Endodermal cell (in vitro differentiated cells): ENCODE measurements at regions not wholly inside any gene's neighbourhood (a gene's known extent, or its start where the extent isn't known, plus 50 kb on each side); places are given as distances from the start of the nearest gene placed in this dataset.

ENCODE experiments used
- DNase-seq: peaks from one replicate; pipeline ENCODE4 v3.0.0-alpha.2; 2017
- H3K27ac ChIP-seq: 2 replicates; pipeline ENCODE4 v1.5.1; 2013; ENCODE audit warnings: mild to moderate bottlenecking, low read depth, low read length, moderate library complexity
- H3K27me3 ChIP-seq: 2 replicates; pipeline ENCODE4 v1.6.1; 2013; ENCODE audit warnings: mild to moderate bottlenecking, low read length, moderate library complexity; ENCODE audit not compliant: insufficient read depth, control insufficient read depth, poor library complexity, severe bottlenecking
- H3K36me3 ChIP-seq: 2 replicates; pipeline ENCODE4 v1.7.0; 2013; ENCODE audit warnings: mild to moderate bottlenecking, low read length, moderate library complexity; ENCODE audit not compliant: control insufficient read depth, insufficient read depth
- H3K4me1 ChIP-seq: one replicate; pipeline ENCODE4 v1.7.0; 2013; ENCODE audit warnings: low read length; ENCODE audit not compliant: control insufficient read depth, insufficient read depth
- H3K4me3 ChIP-seq: 2 replicates; pipeline ENCODE4 v1.5.1; 2013; ENCODE audit warnings: mild to moderate bottlenecking, low read length, moderate library complexity
- H3K9ac ChIP-seq: 2 replicates; pipeline ENCODE4 v1.6.1; 2013; ENCODE audit warnings: mild to moderate bottlenecking, low read length, moderate library complexity; ENCODE audit not compliant: poor library complexity, severe bottlenecking; ENCODE audit errors: extremely low read depth
- H3K9me3 ChIP-seq: 2 replicates; pipeline ENCODE4 v1.6.1; 2013; ENCODE audit warnings: mild to moderate bottlenecking, low read length, moderate library complexity; ENCODE audit not compliant: control insufficient read depth
- H3K27ac Mint-ChIP-seq: 2 replicates; pipeline ENCODE4 v1.8.0; 2020; ENCODE audit warnings: mixed read lengths
- H3K27me3 Mint-ChIP-seq: 2 replicates; pipeline ENCODE4 v1.8.0; 2021; ENCODE audit warnings: mild to moderate bottlenecking, mixed read lengths; ENCODE audit not compliant: insufficient read depth
- H3K36me3 Mint-ChIP-seq: 2 replicates; pipeline ENCODE4 v1.8.0; 2020; ENCODE audit warnings: low read depth, mixed read lengths
- H3K4me1 Mint-ChIP-seq: 2 replicates; pipeline ENCODE4 v1.8.0; 2020; ENCODE audit warnings: mixed read lengths
- H3K4me3 Mint-ChIP-seq: 2 replicates; pipeline ENCODE4 v1.8.0; 2020; ENCODE audit warnings: mild to moderate bottlenecking, moderate library complexity, mixed read lengths
- H3K9me3 Mint-ChIP-seq: 2 replicates; pipeline ENCODE4 v1.8.0; 2020; ENCODE audit warnings: mild to moderate bottlenecking, mixed read lengths
- CTCF ChIP-seq: fragments of 200-600 bp; sonication (generic); conservative IDR thresholded peaks from 2 replicates; pipeline ENCODE4 v1.5.0; 2021; ENCODE audit warnings: antibody characterized with exemption, mild to moderate bottlenecking
- WGBS, 2 experiments: methylation state at CpG; one replicate each; pipeline versions ENCODE4 v1.1.5 to v1.1.7; 2013; ENCODE audit warnings: missing lambda C conversion rate in 2 of 2, mixed read lengths in 1 of 2; ENCODE audit not compliant: insufficient coverage in 1 of 2, insufficient read length in 1 of 2; 5-methylcytosine and 5-hydroxymethylcytosine counted together

DNA sequence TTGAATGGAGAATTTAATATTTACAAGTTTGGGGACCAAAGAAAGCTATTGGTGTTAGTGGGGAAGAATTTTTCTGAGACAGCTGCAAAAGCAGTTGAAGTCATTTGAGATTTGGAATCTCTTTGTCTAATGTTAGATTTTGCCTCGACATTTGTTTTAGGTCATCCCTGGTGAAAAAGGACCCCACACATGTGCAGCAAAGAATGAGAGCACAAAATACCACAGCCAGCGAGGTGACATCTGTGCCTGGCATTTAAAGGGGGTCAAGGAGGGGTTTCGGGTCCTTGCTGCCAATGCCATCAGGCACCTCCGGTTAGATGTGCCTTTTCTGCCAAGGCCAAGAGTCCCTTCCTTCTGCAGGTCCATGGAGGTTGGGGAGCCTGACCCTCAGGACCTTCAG, 173.3 kb downstream of the TRIB2 start:
- peaks cover 69% of the 10 kb centered on the region for H3K27me3 ChIP-seq
- TF ChIP-seq CTCF: no peak
- H3K9me3 ChIP-seq: peaks cover 5% of the 10 kb centered on the region
- no peak for DNase-seq
- Mint-ChIP-seq H3K9me3 (peaks cover 18% of the 10 kb centered on the region), H3K27me3 (peaks cover 14% of the 10 kb centered on the region), H3K36me3 (no peaks in the 10 kb centered on the region), H3K4me1 (no peaks in the 10 kb centered on the region), H3K4me3 (no peak overlapping the region), H3K27ac (no peak overlapping the region)
- no peaks in the 10 kb centered on the region for H3K4me1 ChIP-seq
- 91 to 100% methylated on average over 3 to 4 of the region's 4 CpGs for WGBS, 2 experiments
- no peak overlapping the region for H3K27ac ChIP-seq
- no peak overlapping the region for H3K9ac ChIP-seq
- no peak overlapping the region for H3K4me3 ChIP-seq
- no peaks in the 10 kb centered on the region for H3K36me3 ChIP-seq

DNA sequence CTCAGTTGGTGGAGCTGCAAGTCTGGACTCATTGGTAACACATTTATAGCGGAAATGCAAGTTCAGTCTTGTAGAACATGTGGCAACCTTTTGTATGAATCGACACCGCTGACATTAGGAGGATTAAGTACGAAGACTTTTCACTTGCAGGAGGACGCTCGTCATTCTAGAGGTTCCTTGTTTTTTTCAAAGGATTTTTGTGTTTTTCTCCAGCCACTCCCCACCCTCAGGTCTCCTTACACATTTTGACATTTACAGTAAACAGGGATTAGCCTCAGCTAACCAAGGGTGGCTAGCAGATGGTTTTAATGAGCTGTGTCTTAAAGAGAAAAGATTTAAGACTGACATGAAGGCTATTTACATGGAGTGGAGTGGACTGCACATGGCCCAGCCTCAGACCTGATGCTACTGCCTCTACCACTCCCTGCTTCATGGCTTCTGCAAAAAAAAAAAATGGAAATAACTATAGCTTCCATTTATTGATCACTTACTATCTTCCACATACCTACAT, 173.8 kb downstream of the TRIB2 start:
- no peak for DNase-seq
- Mint-ChIP-seq H3K27ac (no peak overlapping the region), H3K27me3 (peaks cover 16% of the 10 kb centered on the region), H3K4me3 (no peak overlapping the region), H3K36me3 (no peaks in the 10 kb centered on the region), H3K4me1 (no peaks in the 10 kb centered on the region), H3K9me3 (peaks cover 18% of the 10 kb centered on the region)
- Histone ChIP-seq H3K27ac (no peak overlapping the region), H3K4me3 (no peak overlapping the region), H3K9ac (no peak overlapping the region), H3K4me1 (no peaks in the 10 kb centered on the region), H3K27me3 (peaks cover 69% of the 10 kb centered on the region), H3K36me3 (no peaks in the 10 kb centered on the region), H3K9me3 (peaks cover 10% of the 10 kb centered on the region)
- WGBS, 2 experiments: 96 to 98% methylated on average over 4 to 6 of the region's 6 CpGs
- TF ChIP-seq CTCF: no peak

GRCh38 chr2:12895017-12895416, 178.3 kb downstream of the TRIB2 start:
- WGBS, 2 experiments: 92 to 97% methylated on average over 2 of the region's 2 CpGs
- Mint-ChIP-seq H3K27ac (no peak overlapping the region), H3K9me3 (peaks cover 18% of the 10 kb centered on the region), H3K4me3 (no peak overlapping the region), H3K4me1 (peaks cover 4% of the 10 kb centered on the region), H3K36me3 (no peaks in the 10 kb centered on the region), H3K27me3 (peaks cover 22% of the 10 kb centered on the region)
- no peak overlapping the region for H3K4me3 ChIP-seq
- no peak overlapping the region for H3K27ac ChIP-seq
- H3K27me3 ChIP-seq: peaks cover 72% of the 10 kb centered on the region
- H3K4me1 ChIP-seq: no peaks in the 10 kb centered on the region
- peaks cover 11% of the 10 kb centered on the region for H3K9me3 ChIP-seq
- no peaks in the 10 kb centered on the region for H3K36me3 ChIP-seq
- TF ChIP-seq CTCF: no peak
- no peak overlapping the region for H3K9ac ChIP-seq
- no peak for DNase-seq
